AG04449 (cell line): ENCODE measurements at regions not wholly inside any gene's neighbourhood (a gene's known extent, or its start where the extent isn't known, plus 50 kb on each side); places are given as distances from the start of the nearest gene placed in this dataset.

Experiments used
- CTCF ChIA-PET: fragments of 350-600 bp; formaldehyde crosslinking; extraction: SDS; loops from one replicate; lab custom pipeline; 2021; ENCODE audit warnings: antibody characterized with exemption; lab: Yijun Ruan, JAX
- POLR2A ChIA-PET: fragments of 400-600, 350-600 bp; formaldehyde crosslinking; extraction: SDS; loops from one replicate; lab custom pipeline; 2020; ENCODE audit warnings: antibody characterized with exemption, inconsistent platforms; lab: Yijun Ruan, JAX
- DNase-seq: peaks from one replicate; pipeline ENCODE4 v3.0.0-alpha.2; 2010; ENCODE audit warnings: low read depth, low spot score
- H3K4me3 ChIP-seq: 2 replicates; pipeline ENCODE4 v1.5.1; 2011; ENCODE audit warnings: low read depth, mild to moderate bottlenecking, control low read depth, low read length
- TF ChIP-seq, protein P1 (sequence below): IDR thresholded peaks from one replicate; pipeline ENCODE4 v1.5.1; 2011; ENCODE audit warnings: mild to moderate bottlenecking, moderate library complexity, low read length, control low read depth, inconsistent platforms; ENCODE audit not compliant: insufficient read depth; ENCODE audit errors: missing control alignments

DNA sequence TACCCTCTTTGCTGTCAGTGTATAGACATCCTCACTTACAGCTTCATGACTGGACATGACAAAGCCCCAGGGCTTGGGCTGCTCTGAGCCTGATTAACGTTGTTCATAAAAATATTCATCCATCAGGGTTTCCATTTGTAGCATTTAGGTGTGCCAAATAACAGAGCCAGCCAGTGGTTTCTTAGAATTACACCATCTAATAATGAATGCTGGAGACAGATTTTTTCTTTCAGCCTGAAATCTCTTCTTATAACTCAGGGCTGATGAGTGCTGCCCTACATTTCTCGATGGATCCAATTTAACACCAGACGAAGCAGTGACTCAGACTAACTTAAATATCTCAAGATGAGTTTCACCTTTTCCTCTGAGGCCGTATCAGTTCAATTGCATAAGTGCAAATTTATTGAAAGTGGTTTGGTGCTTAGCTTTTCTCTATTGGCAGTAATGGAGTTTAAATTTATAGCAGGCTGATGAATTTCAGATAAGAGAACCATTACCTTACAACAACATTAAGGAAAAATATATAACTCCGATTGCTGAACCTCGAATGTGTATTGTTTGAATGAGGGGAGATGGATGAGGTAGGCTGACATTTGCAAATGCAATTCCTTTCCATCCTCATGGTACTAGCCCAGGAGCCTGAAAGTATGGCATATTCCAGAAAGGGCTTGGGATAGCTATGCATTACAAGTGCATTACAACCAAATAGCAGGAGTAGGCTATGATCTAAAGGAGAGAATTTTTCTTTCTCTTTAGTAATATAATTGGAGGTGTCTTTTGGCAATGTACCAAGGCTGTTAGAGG is 900.6 kb downstream of the KCNMA1 start:
- TF ChIP-seq, protein P1, sequence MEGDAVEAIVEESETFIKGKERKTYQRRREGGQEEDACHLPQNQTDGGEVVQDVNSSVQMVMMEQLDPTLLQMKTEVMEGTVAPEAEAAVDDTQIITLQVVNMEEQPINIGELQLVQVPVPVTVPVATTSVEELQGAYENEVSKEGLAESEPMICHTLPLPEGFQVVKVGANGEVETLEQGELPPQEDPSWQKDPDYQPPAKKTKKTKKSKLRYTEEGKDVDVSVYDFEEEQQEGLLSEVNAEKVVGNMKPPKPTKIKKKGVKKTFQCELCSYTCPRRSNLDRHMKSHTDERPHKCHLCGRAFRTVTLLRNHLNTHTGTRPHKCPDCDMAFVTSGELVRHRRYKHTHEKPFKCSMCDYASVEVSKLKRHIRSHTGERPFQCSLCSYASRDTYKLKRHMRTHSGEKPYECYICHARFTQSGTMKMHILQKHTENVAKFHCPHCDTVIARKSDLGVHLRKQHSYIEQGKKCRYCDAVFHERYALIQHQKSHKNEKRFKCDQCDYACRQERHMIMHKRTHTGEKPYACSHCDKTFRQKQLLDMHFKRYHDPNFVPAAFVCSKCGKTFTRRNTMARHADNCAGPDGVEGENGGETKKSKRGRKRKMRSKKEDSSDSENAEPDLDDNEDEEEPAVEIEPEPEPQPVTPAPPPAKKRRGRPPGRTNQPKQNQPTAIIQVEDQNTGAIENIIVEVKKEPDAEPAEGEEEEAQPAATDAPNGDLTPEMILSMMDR = no peak
- no peak for DNase-seq
- POLR2A ChIA-PET = no interaction called here
- no peak overlapping the region for H3K4me3 ChIP-seq
- CTCF ChIA-PET = no interaction called here

DNA sequence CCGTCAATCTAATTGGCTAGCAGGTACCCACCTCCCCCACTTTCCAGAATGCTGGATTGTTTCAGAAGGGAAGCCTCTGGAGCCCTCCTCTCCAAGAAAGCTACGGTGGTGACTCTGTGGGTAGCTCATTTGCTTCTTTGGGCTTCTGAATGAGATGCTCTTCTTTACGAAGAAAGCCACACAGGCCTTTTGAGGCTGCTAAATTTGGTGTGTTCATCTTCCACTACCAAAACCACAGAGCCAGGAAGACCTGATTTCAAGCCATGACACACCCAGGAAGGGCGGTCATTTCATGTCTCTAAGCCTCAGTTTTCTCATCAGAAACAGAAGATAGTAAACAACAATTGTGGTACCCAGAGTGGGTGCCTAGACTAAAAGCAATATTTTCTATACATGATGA is 901.2 kb downstream of the KCNMA1 start:
- H3K4me3 ChIP-seq = no peak overlapping the region
- CTCF ChIA-PET = no interaction called here
- POLR2A ChIA-PET = no interaction called here
- TF ChIP-seq, protein P1 = no peak
- DNase-seq = no peak

DNA sequence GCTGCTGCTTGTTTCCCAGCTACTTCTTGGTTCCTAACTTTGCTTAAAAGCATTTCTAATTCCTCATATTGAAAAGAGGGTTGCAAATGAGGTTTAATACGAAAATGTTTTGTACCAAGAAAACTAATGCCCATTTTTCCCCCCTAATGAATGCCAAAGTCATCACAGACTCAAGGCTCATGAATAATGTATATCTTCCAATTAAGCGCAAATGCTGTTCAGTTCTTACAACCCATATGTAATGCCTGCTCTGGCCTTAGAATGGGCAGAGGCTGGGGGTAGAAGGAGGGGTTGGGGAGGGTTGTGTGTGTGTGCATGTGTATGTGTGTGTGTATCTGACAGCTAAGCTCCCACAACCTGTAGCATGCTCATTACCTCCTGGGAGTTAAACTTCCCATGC is 901.7 kb downstream of the KCNMA1 start:
- CTCF ChIA-PET = no interaction called here

DNA sequence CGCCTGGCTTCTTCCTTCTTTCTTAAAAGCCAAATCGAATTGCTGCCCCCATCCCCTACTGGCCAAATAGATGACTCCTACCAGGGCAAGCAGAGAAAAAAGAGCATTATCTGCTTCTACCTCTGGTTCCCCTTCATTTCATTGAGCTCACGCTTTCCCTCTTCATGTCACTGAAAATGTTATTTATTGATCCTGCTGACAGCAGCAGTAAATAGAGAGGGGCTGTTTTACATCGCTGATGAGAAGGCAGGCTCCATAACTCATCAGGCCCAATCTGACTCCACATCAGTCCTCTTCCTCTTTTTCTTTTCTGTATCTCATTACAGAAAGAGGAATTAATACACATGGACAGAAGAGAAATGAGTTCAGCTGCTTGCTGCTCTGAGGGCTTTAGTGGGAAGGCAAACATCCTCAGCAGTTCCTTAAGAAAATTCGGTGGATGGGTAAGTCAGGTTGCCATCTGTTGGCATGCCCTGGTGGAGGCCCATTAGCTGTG is 904.1 kb downstream of the KCNMA1 start:
- TF ChIP-seq, protein P1 = no peak
- CTCF ChIA-PET = no interaction called here
- POLR2A ChIA-PET = no interaction called here

More for the DNA sequence above, 901.7 kb downstream of the KCNMA1 start:
- no peak overlapping the region for H3K4me3 ChIP-seq
- TF ChIP-seq, protein P1 = no peak
- POLR2A ChIA-PET = no interaction called here
- no peak for DNase-seq

DNA sequence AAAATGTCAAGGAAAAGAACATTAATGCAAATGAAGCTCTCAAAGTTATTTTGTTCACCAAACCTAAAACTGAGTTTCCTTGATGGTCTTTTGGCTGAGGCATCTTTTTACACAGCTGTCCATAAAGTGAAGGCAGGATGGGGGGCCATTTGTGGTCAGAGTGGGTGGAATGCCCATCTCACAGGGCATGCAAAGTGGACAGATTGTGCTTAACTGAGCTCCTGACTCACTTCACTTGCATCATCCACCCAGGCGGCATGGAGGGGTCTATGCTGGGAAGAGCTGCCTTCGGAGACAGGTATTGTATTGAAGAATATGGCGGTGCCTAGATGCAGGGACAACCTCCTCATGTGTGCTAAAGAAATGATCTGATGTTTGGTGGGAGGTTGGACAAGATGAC is 905.3 kb downstream of the KCNMA1 start:
- ChIA-PET POLR2A (no interaction called here), CTCF (no interaction called here)
- no peak for DNase-seq
- no peak overlapping the region for H3K4me3 ChIP-seq
- TF ChIP-seq, protein P1 = no peak

More for the DNA sequence above, 904.1 kb downstream of the KCNMA1 start:
- no peak overlapping the region for H3K4me3 ChIP-seq
- no peak for DNase-seq

DNA sequence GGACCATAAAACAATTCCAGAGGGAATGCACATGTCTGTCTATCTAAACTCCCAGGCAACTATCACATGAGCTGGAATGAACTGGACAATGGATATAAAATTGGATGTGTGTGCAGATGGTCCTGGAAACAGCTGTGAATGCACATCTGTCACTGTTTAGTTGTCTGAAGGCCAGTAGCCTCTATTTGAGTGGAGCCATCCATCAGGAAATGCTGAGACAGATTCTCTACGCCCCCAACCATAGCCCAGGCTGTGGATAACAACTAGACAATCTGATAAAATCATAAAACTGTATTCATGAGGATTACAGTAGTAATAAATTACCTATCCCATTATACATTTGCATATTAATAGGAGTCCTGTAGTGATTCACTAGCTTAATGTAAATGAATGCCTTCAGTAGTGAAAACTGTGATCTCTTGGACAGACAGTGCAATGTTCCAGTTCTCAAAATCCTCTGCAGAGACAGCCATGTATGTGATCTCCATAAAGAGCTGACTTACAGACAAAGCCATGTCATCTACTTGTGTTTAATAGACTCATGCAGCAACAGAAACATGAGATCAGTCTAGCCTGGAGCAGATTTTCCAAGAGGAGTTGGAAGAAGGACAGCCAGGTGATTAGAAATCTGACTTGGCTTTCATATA is 907.6 kb downstream of the KCNMA1 start:
- ChIA-PET POLR2A (no interaction called here), CTCF (no interaction called here)
- TF ChIP-seq, protein P1 = no peak
- no peak overlapping the region for H3K4me3 ChIP-seq
- DNase-seq = no peak
